GM19023 (cell line): ENCODE measurements at regions not wholly inside any gene's neighbourhood (a gene's known extent, or its start where the extent isn't known, plus 50 kb on each side); places are given as distances from the start of the nearest gene placed in this dataset.

Source experiments
- ATAC-seq: cut with Tn5 transposase; IDR thresholded peaks from one replicate; pipeline ENCODE4 v1.9.1; 2021; ENCODE audit warnings: mild to moderate bottlenecking, moderate library complexity; ENCODE audit not compliant: unreplicated experiment

DNA sequence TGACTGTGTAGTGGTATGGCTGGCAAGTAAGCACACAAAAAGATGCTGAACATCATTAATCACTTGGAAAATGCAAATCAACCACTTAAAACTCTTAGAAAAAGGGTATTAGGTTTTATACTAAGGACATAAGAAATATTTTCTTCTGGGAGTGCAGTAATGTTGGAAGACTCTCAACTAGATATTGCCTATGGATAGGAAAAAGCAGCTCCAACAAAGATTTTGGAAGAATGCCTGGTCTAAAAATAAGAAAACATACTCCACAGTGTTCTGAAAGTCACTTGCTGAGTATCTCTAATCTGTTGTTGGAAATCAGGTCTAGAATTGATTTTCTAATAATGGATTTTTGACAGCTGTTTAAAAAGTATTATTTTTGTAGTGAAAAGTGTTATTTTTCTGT is 50.8 kb upstream of the PHYHIPL start:
- ATAC-seq = no peak

DNA sequence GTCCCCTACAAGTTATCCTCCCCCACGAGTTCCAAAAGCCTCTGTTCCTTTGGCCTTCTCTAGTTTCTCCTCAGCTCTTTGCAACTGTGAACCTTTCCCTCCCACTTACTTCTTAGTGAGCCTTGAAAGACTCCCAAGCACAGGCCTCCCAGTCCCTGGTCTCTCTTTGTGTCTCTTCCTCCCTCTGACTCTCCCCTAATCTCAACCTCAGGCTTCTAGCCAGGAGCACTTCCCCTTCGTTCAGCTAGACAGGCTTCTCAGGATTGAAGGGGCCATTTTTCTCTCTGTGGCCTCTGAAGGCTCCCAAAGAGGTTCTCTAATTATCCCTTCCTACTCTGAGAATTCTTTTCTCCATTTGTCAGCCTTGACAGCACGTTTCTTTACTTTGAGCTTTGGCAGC is 50.2 kb upstream of the PHYHIPL start:
- no peak for ATAC-seq
